Liver (tissue), 3 donors: ENCODE measurements at regions not wholly inside any gene's neighbourhood (a gene's known extent, or its start where the extent isn't known, plus 50 kb on each side); places are given as distances from the start of the nearest gene placed in this dataset.

Source experiments
- CTCF ChIP-seq: fragments of 150-350 bp; IDR thresholded peaks from 2 replicates; pipeline ENCODE4 v1.5.1; 2017; ENCODE audit warnings: improper control_type of control experiment, low read depth, low read length; ENCODE audit not compliant: missing input control
- GABPA ChIP-seq, 2 donors: IDR thresholded peaks in 1 of 2; conservative IDR thresholded peaks in 1 of 2; 2 replicates each; pipeline ENCODE4 v1.6.1; 2016; ENCODE audit warnings: antibody characterized with exemption in 2 of 2, mild to moderate bottlenecking in 1 of 2, moderate library complexity in 1 of 2
- YY1 ChIP-seq: IDR thresholded peaks from 2 replicates; pipeline ENCODE4 v1.6.1; 2016; ENCODE audit warnings: antibody characterized with exemption, mild to moderate bottlenecking
- donor health status: healthy.
- donor health status: healthy.

GRCh38 chr14:98694541-98694940 lies 577.5 kb downstream of the BCL11B start:
- TF ChIP-seq CTCF (no peak), YY1 (no peak), GABPA (IDR thresholded peaks at IDR 0.05 in 1 of 2, conservative IDR thresholded peaks at IDR 0.05 in 1 of 2) (no peak)
